Skeletal muscle cell (primary cell): ENCODE measurements at regions not wholly inside any gene's neighbourhood (a gene's known extent, or its start where the extent isn't known, plus 50 kb on each side); places are given as distances from the start of the nearest gene placed in this dataset.
"Not testable (repeated sequence)": the region's sequence is repeated elsewhere in the genome, so short reads cannot be mapped to it uniquely, and the experiment has no call there.

Source experiments
- DNase-seq: peaks from one replicate; pipeline ENCODE4 v3.0.0-alpha.2; 2010; ENCODE audit warnings: low read depth
- H3K4me3 ChIP-seq: 2 replicates; pipeline ENCODE4 v1.5.1; 2011; ENCODE audit warnings: low read depth, mild to moderate bottlenecking, control low read depth, low read length, moderate library complexity

GRCh38 chr6:134795691-134796090, 154.2 kb downstream of the ALDH8A1 start:
- no peak overlapping the region for H3K4me3 ChIP-seq
- no peak for DNase-seq

- no peak overlapping the region for H3K4me3 ChIP-seq
- no peak for DNase-seq
Observed at GRCh38 chr6:134795001-134795400, 154.9 kb downstream of the ALDH8A1 start.

GRCh38 chr6:134791243-134791843, 158.6 kb downstream of the ALDH8A1 start:
- DNase-seq, H3K4me3 ChIP-seq: not testable (repeated sequence)

- no peak for DNase-seq
- no peak overlapping the region for H3K4me3 ChIP-seq
Observed at GRCh38 chr6:134787261-134787877, 162.5 kb downstream of the ALDH8A1 start.

- no peak overlapping the region for H3K4me3 ChIP-seq
- DNase-seq: no peak
Observed at GRCh38 chr6:134784336-134784735, 165.6 kb downstream of the ALDH8A1 start.

- no peak overlapping the region for H3K4me3 ChIP-seq
- DNase-seq: no peak
Observed at GRCh38 chr6:134778431-134778830, 171.5 kb downstream of the ALDH8A1 start.

GRCh38 chr6:134774201-134774638, 175.7 kb downstream of the ALDH8A1 start:
- peak; percentile 41 for DNase-seq
- H3K4me3 ChIP-seq: no peak overlapping the region

- H3K4me3 ChIP-seq: no peak overlapping the region
- no peak for DNase-seq
Observed at GRCh38 chr6:134772671-134773360, 177.1 kb downstream of the ALDH8A1 start.

GRCh38 chr6:134768931-134769330, 181.0 kb downstream of the ALDH8A1 start:
- DNase-seq: no peak
- no peak overlapping the region for H3K4me3 ChIP-seq

GRCh38 chr6:134766497-134766896, 183.4 kb downstream of the ALDH8A1 start:
- H3K4me3 ChIP-seq: no peak overlapping the region
- DNase-seq: no peak

- H3K4me3 ChIP-seq: no peak overlapping the region
- DNase-seq: no peak
Observed at GRCh38 chr6:134764741-134765140, 185.2 kb downstream of the ALDH8A1 start.

GRCh38 chr6:134763575-134763974, 186.3 kb downstream of the ALDH8A1 start:
- DNase-seq, H3K4me3 ChIP-seq: not testable (repeated sequence)

- no peak overlapping the region for H3K4me3 ChIP-seq
- no peak for DNase-seq
Observed at GRCh38 chr6:134758621-134759020, 191.3 kb downstream of the ALDH8A1 start.

- no peak overlapping the region for H3K4me3 ChIP-seq
Observed at GRCh38 chr6:134757911-134758361, 192.0 kb downstream of the ALDH8A1 start.

GRCh38 chr6:134756374-134757025, 193.4 kb downstream of the ALDH8A1 start:
- DNase-seq: no peak

More at GRCh38 chr6:134757911-134758361, 192.0 kb downstream of the ALDH8A1 start:
- DNase-seq: no peak

GRCh38 chr6:134754013-134754690, 195.7 kb downstream of the ALDH8A1 start:
- H3K4me3 ChIP-seq: no peak overlapping the region
- no peak for DNase-seq

More at GRCh38 chr6:134756374-134757025, 193.4 kb downstream of the ALDH8A1 start:
- no peak overlapping the region for H3K4me3 ChIP-seq

- H3K4me3 ChIP-seq: no peak overlapping the region
- DNase-seq: no peak
Observed at GRCh38 chr6:134753001-134753400, 196.9 kb downstream of the ALDH8A1 start.

- DNase-seq: no peak
- no peak overlapping the region for H3K4me3 ChIP-seq
Observed at GRCh38 chr6:134752445-134752844, 197.5 kb downstream of the ALDH8A1 start.

- no peak overlapping the region for H3K4me3 ChIP-seq
- DNase-seq: peak; percentile 44
Observed at GRCh38 chr6:134750669-134751068, 199.2 kb downstream of the ALDH8A1 start.
